Mucosa of descending colon (tissue), 3 donors: ENCODE measurements at regions not wholly inside any gene's neighbourhood (a gene's known extent, or its start where the extent isn't known, plus 50 kb on each side); places are given as distances from the start of the nearest gene placed in this dataset.

Source experiments
- ATAC-seq: fragments of 200-7000 bp; cut with Tn5 transposase; one replicate; pipeline ENCODE4 v1.9.1; 2020; ENCODE audit warnings: mild to moderate bottlenecking, moderate library complexity
- DNase-seq, 3 donors: peaks; one replicate each; pipeline ENCODE4 v3.0.0-alpha.2; 2020
- H3K36me3 ChIP-seq: fragments of 200-600 bp; one replicate; pipeline ENCODE4 v1.8.0; 2021; ENCODE audit warnings: low read depth, mild to moderate bottlenecking
- H3K4me1 ChIP-seq: fragments of 200-600 bp; one replicate; pipeline ENCODE4 v1.8.0; 2021; ENCODE audit warnings: low read depth, mild to moderate bottlenecking
- H3K4me3 ChIP-seq: fragments of 200-600 bp; one replicate; pipeline ENCODE4 v1.8.0; 2021; ENCODE audit warnings: mild to moderate bottlenecking
- H3K9me3 ChIP-seq: fragments of 200-600 bp; one replicate; pipeline ENCODE4 v1.8.0; 2021; ENCODE audit warnings: mild to moderate bottlenecking
- intact Hi-C, 2 donors: fragments of 100-400 bp; cut with DNase I in 1 of 2; cut with micrococcal nuclease in 1 of 2; formaldehyde crosslinking; loops; one replicate each; pipeline versions ENCODE4 v1.11.0 to v1.11.1; 2022; cut with DNase I, micrococcal nuclease
- TF ChIP-seq, protein P1 (sequence below): fragments of 200-600 bp; IDR thresholded peaks from one replicate; pipeline ENCODE4 v1.8.0; 2022; ENCODE audit warnings: antibody characterized with exemption, mild to moderate bottlenecking
- donor health status: DM: no; HTN: no; CAD: no; lungs with moderate emphysema.
- donor health status: DM: no; HTN: no; CAD: no.
- donor health status: DM: no; HTN: yes; CAD: no.

DNA sequence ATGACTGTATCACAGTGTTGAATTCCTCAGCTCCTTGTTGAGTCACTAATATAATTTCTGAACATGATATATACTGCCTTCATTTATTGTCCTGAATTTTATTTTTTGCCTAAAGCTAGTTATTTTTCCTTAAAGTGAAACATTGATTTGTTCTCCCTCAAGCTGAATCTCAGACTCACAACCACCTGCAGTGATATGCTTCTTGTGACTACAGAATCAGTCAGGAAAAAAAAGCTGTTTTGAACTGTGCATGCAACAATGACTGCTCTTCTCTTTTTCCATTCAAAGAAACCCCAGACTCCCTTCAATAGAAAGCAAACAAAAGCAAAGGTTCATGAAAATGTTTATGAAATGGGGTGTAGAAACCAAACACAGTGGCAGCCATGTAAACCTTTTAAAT lies 470.2 kb upstream of the CHD1 start:
- no peak overlapping the region for H3K4me3 ChIP-seq
- H3K36me3 ChIP-seq, result no peaks in the 10 kb centered on the region
- no peaks in the 10 kb centered on the region for H3K4me1 ChIP-seq
- intact Hi-C loops, result no loop called here
- ATAC-seq (no peak), DNase-seq (no peak)
- peaks cover 5% of the 10 kb centered on the region for H3K9me3 ChIP-seq
- TF ChIP-seq, protein P1, sequence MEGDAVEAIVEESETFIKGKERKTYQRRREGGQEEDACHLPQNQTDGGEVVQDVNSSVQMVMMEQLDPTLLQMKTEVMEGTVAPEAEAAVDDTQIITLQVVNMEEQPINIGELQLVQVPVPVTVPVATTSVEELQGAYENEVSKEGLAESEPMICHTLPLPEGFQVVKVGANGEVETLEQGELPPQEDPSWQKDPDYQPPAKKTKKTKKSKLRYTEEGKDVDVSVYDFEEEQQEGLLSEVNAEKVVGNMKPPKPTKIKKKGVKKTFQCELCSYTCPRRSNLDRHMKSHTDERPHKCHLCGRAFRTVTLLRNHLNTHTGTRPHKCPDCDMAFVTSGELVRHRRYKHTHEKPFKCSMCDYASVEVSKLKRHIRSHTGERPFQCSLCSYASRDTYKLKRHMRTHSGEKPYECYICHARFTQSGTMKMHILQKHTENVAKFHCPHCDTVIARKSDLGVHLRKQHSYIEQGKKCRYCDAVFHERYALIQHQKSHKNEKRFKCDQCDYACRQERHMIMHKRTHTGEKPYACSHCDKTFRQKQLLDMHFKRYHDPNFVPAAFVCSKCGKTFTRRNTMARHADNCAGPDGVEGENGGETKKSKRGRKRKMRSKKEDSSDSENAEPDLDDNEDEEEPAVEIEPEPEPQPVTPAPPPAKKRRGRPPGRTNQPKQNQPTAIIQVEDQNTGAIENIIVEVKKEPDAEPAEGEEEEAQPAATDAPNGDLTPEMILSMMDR, result no peak

DNA sequence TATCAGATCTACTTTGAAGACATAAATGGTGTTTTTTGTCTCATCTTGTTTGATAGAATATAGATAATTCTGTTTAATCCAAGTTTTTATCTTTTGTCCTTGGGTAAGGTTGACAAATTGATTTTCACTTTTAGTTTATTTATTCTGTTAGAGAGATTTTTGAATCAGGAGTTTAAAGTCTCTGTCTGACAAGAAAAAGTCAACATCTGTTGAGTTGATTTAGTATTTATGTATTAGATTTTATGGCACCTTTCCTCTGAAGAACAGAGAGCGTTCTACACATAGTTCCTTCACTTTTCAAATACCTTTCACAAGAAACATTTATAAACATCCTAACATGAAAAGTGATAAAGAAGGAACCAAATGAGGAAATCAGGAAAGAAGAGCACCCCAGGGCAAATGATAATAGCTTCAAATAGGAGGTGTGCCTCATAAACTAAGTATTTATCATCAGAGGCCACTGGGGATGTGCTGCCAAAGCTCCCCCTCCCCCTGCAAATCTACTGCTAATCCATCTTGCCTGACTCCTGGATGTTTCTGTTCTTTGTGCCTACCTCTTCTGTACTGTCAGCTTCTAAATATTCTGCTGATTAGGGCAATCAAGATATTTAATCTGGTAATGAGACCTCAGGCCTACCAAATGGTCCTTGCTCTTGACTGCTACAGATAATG lies 457.7 kb upstream of the CHD1 start:
- DNase-seq, result no peak
- peaks cover 4% of the 10 kb centered on the region for H3K9me3 ChIP-seq
- intact Hi-C loops, result no loop called here
- no peak for ATAC-seq
- no peaks in the 10 kb centered on the region for H3K4me1 ChIP-seq
- TF ChIP-seq, protein P1, result no peak
- H3K36me3 ChIP-seq, result no peaks in the 10 kb centered on the region
- no peak overlapping the region for H3K4me3 ChIP-seq

DNA sequence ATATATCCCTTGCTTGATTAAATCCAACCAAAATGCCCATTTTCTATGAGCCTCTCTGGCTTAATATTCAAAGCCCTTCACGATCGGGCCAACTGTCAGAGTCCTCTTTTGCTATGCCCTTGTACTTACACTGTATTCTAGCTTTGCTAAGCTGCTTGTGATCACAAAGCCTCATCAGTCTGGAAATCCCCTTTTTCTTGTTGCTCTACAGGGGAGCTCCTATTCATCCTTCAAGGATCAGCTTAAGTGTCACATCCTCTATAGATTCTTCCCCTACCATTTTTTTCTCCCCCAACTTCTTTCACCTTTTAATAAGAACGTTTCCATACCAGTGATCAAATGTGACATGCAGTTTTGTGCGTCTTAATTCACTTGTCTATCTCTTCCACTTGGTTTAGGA lies 450.4 kb upstream of the CHD1 start:
- TF ChIP-seq, protein P1, result no peak
- Histone ChIP-seq H3K9me3 (peaks cover 4% of the 10 kb centered on the region), H3K36me3 (no peaks in the 10 kb centered on the region), H3K4me3 (no peak overlapping the region), H3K4me1 (no peaks in the 10 kb centered on the region)
- DNase-seq (no peak), ATAC-seq (no peak)
- intact Hi-C loops, result no loop called here

DNA sequence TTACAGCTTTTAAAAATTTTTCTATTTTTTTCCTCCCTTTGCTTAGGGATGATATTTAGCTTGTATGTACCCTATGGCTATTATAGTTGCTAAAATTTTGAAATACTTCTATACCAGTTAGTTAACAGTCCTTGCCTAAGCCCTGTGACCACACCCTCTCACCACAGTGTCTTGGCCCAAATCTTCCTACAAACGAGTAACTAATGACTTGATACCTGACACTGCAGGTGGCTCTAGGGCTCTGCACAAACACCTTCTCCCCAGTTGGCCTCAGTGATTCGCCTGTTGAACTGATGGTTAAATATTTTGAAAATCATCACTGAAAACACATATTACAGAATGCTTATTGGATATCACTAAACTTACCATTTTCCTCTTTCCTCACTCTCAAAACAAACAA lies 449.6 kb upstream of the CHD1 start:
- DNase-seq (no peak), ATAC-seq (no peak)
- H3K9me3 ChIP-seq, result peaks cover 4% of the 10 kb centered on the region
- no peaks in the 10 kb centered on the region for H3K4me1 ChIP-seq
- TF ChIP-seq, protein P1, result no peak
- no peak overlapping the region for H3K4me3 ChIP-seq
- no peaks in the 10 kb centered on the region for H3K36me3 ChIP-seq
- intact Hi-C loops, result no loop called here

DNA sequence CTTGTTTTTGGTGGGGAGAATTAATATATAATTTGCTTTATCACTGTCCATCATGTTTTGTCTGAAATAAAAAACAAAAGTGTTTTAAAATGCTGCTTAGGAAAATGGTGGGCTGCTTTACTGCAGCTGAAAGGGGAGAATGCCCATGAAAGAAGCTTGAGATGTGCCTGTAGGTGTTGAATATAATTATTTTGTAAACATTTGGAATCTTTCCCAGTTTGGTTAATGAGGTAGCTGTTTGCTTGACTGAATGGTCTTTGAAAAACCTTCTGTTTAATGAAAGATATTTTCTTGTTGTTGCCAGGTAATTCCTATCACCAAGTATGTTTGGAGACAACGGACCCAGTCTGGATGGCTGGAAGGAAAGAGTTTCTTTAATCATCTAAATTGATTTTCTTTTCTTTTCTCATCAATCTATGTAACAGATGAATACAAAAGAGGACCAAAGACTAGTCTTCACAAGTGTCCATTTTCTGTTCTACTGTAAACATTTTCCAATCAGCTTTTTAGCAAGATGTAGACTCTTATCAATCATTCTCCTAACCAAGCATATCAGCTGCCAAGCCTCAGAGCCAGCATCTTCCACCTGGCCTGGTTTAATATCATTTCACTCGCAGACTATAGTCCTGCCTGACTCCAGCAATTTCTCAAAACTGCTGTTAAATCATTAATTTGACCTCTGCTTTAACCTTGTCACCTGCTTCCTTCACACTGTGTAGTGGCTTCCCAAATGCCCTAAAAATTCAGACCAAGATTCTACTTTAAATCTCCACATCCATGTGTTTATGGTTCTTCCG lies 441.2 kb upstream of the CHD1 start:
- H3K4me1 ChIP-seq, result no peaks in the 10 kb centered on the region
- ATAC-seq, result no peak
- no peak overlapping the region for H3K4me3 ChIP-seq
- no peaks in the 10 kb centered on the region for H3K9me3 ChIP-seq
- intact Hi-C loops, result no loop called here
- no peaks in the 10 kb centered on the region for H3K36me3 ChIP-seq
- TF ChIP-seq, protein P1, result no peak
- no peak for DNase-seq
